Vagina (tissue), 2 donors: ENCODE measurements at regions not wholly inside any gene's neighbourhood (a gene's known extent, or its start where the extent isn't known, plus 50 kb on each side); places are given as distances from the start of the nearest gene placed in this dataset.

ENCODE experiments used
- DNase-seq, 2 donors: peaks; one replicate each; pipeline ENCODE4 v3.0.0-alpha.2; 2017; ENCODE audit errors: extremely low spot score in 2 of 2
- H3K27ac ChIP-seq: fragments of 200-600 bp; sonication (generic); one replicate; pipeline ENCODE4 v1.5.1; 2019
- H3K27me3 ChIP-seq: fragments of 200-600 bp; sonication (generic); one replicate; pipeline ENCODE4 v1.5.1; 2019
- H3K36me3 ChIP-seq, 2 donors: fragments of 200-600 bp; sonication (generic); one replicate each; pipeline ENCODE4 v1.5.1; 2017 to 2019
- H3K4me1 ChIP-seq: fragments of 200-600 bp; sonication (generic); one replicate; pipeline ENCODE4 v1.5.1; 2019
- H3K4me3 ChIP-seq, 2 donors: fragments of 200-600 bp; sonication (generic); 1 replicate in 1 of 2; 2 replicates in 1 of 2; pipeline ENCODE4 v1.5.1; 2016 to 2019
- H3K9me3 ChIP-seq: fragments of 200-600 bp; sonication (generic); one replicate; pipeline ENCODE4 v1.5.1; 2019
- CTCF ChIP-seq, 3 experiments: fragments of 450-650 bp in 2 of 3; fragments of 200-600 bp in 1 of 3; sonication (generic) in 1 of 3; IDR thresholded peaks; one replicate each; pipeline ENCODE4 v1.5.1; 2017 to 2019; ENCODE audit warnings: antibody characterized with exemption in 3 of 3, mild to moderate bottlenecking in 2 of 3, moderate library complexity in 2 of 3
- POLR2A ChIP-seq, 2 donors: fragments of 450-650 bp; IDR thresholded peaks; one replicate each; pipeline ENCODE4 v1.6.1; 2017; ENCODE audit warnings: antibody characterized with exemption in 2 of 2, mild to moderate bottlenecking in 2 of 2, moderate library complexity in 2 of 2
- POLR2AphosphoS5 ChIP-seq, 2 donors: sonication (generic); formaldehyde crosslinking; IDR thresholded peaks; one replicate each; pipeline ENCODE4 v1.9.0; 2017; ENCODE audit warnings: antibody characterized with exemption in 2 of 2, mild to moderate bottlenecking in 2 of 2, low read depth in 1 of 2; ENCODE audit not compliant: insufficient read depth in 1 of 2
- intact Hi-C: fragments of 100-400 bp; cut with DNase I; formaldehyde crosslinking; loops from one replicate; pipeline ENCODE4 v1.15.1; 2023

GRCh38 chr2:103464831-103465230 is 703.0 kb downstream of the TMEM182 start:
- no peaks in the 10 kb centered on the region for H3K4me1 ChIP-seq
- intact Hi-C loops: no loop called here
- H3K9me3 ChIP-seq: no peaks in the 10 kb centered on the region
- H3K27me3 ChIP-seq: no peaks in the 10 kb centered on the region
- DNase-seq: no peak
- no peak overlapping the region for H3K27ac ChIP-seq
- TF ChIP-seq POLR2A (IDR thresholded peaks at IDR 0.05) (no peak), POLR2AphosphoS5 (IDR thresholded peaks at IDR 0.05; ENCODE audit: insufficient read depth in 1 of 2, low read depth in 1 of 2) (no peak), CTCF (IDR thresholded peaks at IDR 0.05) (no peak)
- no peaks in the 10 kb centered on the region for H3K36me3 ChIP-seq
- H3K4me3 ChIP-seq: no peak overlapping the region

- intact Hi-C loops: no loop called here
- H3K4me3 ChIP-seq: no peak overlapping the region
- H3K36me3 ChIP-seq: no peaks in the 10 kb centered on the region
- no peak for TF ChIP-seq CTCF (IDR thresholded peaks at IDR 0.05)
- TF ChIP-seq POLR2AphosphoS5 (IDR thresholded peaks at IDR 0.05; ENCODE audit: insufficient read depth in 1 of 2, low read depth in 1 of 2): no peak
- TF ChIP-seq POLR2A (IDR thresholded peaks at IDR 0.05): no peak
- H3K4me1 ChIP-seq: no peaks in the 10 kb centered on the region
- H3K27me3 ChIP-seq: no peaks in the 10 kb centered on the region
- DNase-seq: no peak
- H3K27ac ChIP-seq: no peak overlapping the region
- H3K9me3 ChIP-seq: no peaks in the 10 kb centered on the region
These were observed 708.0 kb downstream of the TMEM182 start for GRCh38 chr2:103469800-103470199.

DNA sequence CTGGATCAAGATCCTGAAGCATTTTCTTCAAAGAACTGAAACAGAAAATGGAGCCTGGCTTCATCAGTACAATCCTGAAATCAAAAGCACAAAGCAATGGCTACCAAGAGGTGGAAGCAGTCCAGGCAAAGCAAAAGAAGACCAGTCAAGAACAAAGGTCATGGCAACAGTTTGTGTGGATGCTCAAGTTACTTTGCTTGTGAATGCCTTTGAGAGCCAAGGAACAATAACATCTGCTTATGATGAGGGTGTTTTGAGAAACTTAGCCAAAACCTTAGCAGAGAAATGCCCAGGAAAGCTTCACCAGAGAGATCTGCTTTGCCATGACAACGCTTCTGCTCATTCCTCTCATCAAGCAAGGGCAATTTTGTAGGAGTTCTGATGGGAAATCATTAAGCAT is 723.1 kb downstream of the TMEM182 start:
- H3K4me3 ChIP-seq: no peak overlapping the region
- no peaks in the 10 kb centered on the region for H3K9me3 ChIP-seq
- TF ChIP-seq POLR2AphosphoS5 (IDR thresholded peaks at IDR 0.05; ENCODE audit: insufficient read depth in 1 of 2, low read depth in 1 of 2): no peak
- TF ChIP-seq CTCF (IDR thresholded peaks at IDR 0.05): no peak
- no peak for TF ChIP-seq POLR2A (IDR thresholded peaks at IDR 0.05)
- intact Hi-C loops: no loop called here
- H3K27ac ChIP-seq: no peak overlapping the region
- DNase-seq: no peak
- no peaks in the 10 kb centered on the region for H3K27me3 ChIP-seq
- no peaks in the 10 kb centered on the region for H3K36me3 ChIP-seq
- no peaks in the 10 kb centered on the region for H3K4me1 ChIP-seq

DNA sequence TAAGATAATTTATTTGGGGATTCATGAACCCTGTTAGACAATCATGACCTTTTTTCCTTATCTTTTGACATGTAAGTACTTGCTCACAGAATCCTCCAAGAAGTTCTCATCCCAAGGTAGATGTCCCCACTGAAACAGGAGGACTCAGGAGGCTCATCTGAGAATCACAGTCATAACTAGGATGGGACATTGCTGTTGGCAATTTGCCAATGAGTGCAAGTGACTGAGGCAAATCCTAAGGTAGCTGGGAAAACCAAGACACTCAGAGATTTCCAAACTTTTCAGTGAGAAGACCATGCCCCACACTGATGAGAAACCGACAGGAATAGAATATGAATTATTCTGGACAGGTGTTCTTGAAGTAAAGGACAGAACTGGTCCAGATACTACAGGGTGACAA is 735.0 kb downstream of the TMEM182 start:
- H3K27ac ChIP-seq: no peak overlapping the region
- no peaks in the 10 kb centered on the region for H3K4me1 ChIP-seq
- no peak overlapping the region for H3K4me3 ChIP-seq
- no peaks in the 10 kb centered on the region for H3K27me3 ChIP-seq
- H3K36me3 ChIP-seq: no peaks in the 10 kb centered on the region
- DNase-seq: no peak
- TF ChIP-seq POLR2A (IDR thresholded peaks at IDR 0.05) (no peak), POLR2AphosphoS5 (IDR thresholded peaks at IDR 0.05; ENCODE audit: insufficient read depth in 1 of 2, low read depth in 1 of 2) (no peak), CTCF (IDR thresholded peaks at IDR 0.05) (no peak)
- intact Hi-C loops: no loop called here
- no peaks in the 10 kb centered on the region for H3K9me3 ChIP-seq

DNA sequence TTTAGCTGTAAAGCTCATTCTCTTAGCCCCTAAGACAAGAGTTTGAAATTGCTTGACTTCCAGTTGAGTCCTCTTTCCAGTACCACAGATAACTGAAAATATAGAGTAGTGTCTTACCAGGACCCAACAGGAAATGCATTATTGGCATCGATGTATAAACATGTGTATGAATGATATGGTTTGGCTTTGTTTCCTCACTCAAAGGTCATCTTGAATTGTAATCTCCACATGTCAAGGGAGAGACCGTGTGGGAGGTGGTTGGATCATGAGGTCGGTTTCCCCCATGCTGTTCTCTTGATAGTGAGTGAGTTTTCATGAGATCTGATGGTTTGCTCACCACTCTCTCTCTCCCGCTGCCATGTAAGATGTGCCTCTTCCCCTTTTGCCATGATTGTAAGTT is 745.0 kb downstream of the TMEM182 start:
- TF ChIP-seq CTCF (IDR thresholded peaks at IDR 0.05): no peak
- TF ChIP-seq POLR2AphosphoS5 (IDR thresholded peaks at IDR 0.05; ENCODE audit: insufficient read depth in 1 of 2, low read depth in 1 of 2): no peak
- TF ChIP-seq POLR2A (IDR thresholded peaks at IDR 0.05): no peak
- intact Hi-C loops: no loop called here
- Histone ChIP-seq H3K4me3 (no peak overlapping the region), H3K27me3 (no peaks in the 10 kb centered on the region), H3K36me3 (no peaks in the 10 kb centered on the region), H3K27ac (no peak overlapping the region), H3K9me3 (peaks cover 5% of the 10 kb centered on the region), H3K4me1 (no peaks in the 10 kb centered on the region)
- DNase-seq: no peak
